Neuronal stem cell (in vitro differentiated cells): ENCODE measurements at regions not wholly inside any gene's neighbourhood (a gene's known extent, or its start where the extent isn't known, plus 50 kb on each side); places are given as distances from the start of the nearest gene placed in this dataset.

Experiments used
- DNase-seq: peaks from one replicate; pipeline ENCODE4 v3.0.0-alpha.2; 2013; ENCODE audit warnings: low spot score
- H2AFZ ChIP-seq: one replicate; pipeline ENCODE4 v1.6.1; 2013; ENCODE audit warnings: mild to moderate bottlenecking, low read length, inconsistent platforms
- H2AK5ac ChIP-seq: 2 replicates; pipeline ENCODE4 v1.6.1; 2013; ENCODE audit warnings: low read depth, mild to moderate bottlenecking, inconsistent platforms, low read length, moderate library complexity, mixed read lengths
- H2BK120ac ChIP-seq: 2 replicates; pipeline ENCODE4 v1.6.1; 2013; ENCODE audit warnings: low read depth, mild to moderate bottlenecking, inconsistent platforms, low read length, moderate library complexity, mixed read lengths
- H2BK12ac ChIP-seq: one replicate; pipeline ENCODE4 v1.6.1; 2013; ENCODE audit warnings: low read length, inconsistent platforms
- H2BK15ac ChIP-seq: 2 replicates; pipeline ENCODE4 v1.6.1; 2013; ENCODE audit warnings: mild to moderate bottlenecking, low read length, inconsistent platforms, mixed read lengths
- H2BK5ac ChIP-seq: one replicate; pipeline ENCODE4 v1.6.1; 2013; ENCODE audit warnings: inconsistent platforms, mild to moderate bottlenecking, low read length, moderate library complexity
- H3K14ac ChIP-seq: one replicate; pipeline ENCODE4 v1.6.1; 2013; ENCODE audit warnings: low read length, inconsistent platforms
- H3K18ac ChIP-seq: 2 replicates; pipeline ENCODE4 v1.6.1; 2013; ENCODE audit warnings: low read length, inconsistent platforms
- H3K23ac ChIP-seq: 2 replicates; pipeline ENCODE4 v1.6.1; 2013; ENCODE audit warnings: low read depth, mild to moderate bottlenecking, mixed read lengths, low read length, inconsistent platforms; ENCODE audit not compliant: poor library complexity
- H3K27ac ChIP-seq: replicated peaks from 3 replicates; pipeline ENCODE4 v1.5.1; 2013; ENCODE audit warnings: low read length, inconsistent platforms
- H3K27me3 ChIP-seq, 3 experiments: 2 replicates each; pipeline ENCODE4 v1.6.1; 2013; ENCODE audit warnings: low read length in 3 of 3, mild to moderate bottlenecking in 2 of 3, inconsistent platforms in 1 of 3, low read depth in 1 of 3, mixed read lengths in 1 of 3, moderate library complexity in 1 of 3; ENCODE audit not compliant: control insufficient read depth in 3 of 3, insufficient read depth in 3 of 3
- H3K36me3 ChIP-seq, 2 donors: replicated peaks in 1 of 2; 2 replicates each; pipeline ENCODE4 v1.6.1; 2013; ENCODE audit warnings: low read length in 2 of 2; ENCODE audit not compliant: control insufficient read depth in 2 of 2, insufficient read depth in 2 of 2
- H3K4ac ChIP-seq: 2 replicates; pipeline ENCODE4 v1.6.1; 2013; ENCODE audit warnings: inconsistent platforms, mild to moderate bottlenecking, low read length, moderate library complexity
- H3K4me1 ChIP-seq, 2 donors: 1 replicate in 1 of 2; 2 replicates in 1 of 2; pipeline ENCODE4 v1.6.1; 2013; ENCODE audit warnings: low read length in 2 of 2, low read depth in 1 of 2; ENCODE audit not compliant: control insufficient read depth in 2 of 2, insufficient read depth in 1 of 2
- H3K4me2 ChIP-seq: one replicate; pipeline ENCODE4 v1.6.1; 2013; ENCODE audit warnings: mild to moderate bottlenecking, low read length, inconsistent platforms; ENCODE audit not compliant: insufficient read depth, poor library complexity, severe bottlenecking
- H3K4me3 ChIP-seq, 2 donors: 2 replicates each; pipeline ENCODE4 v1.5.1; 2013; ENCODE audit warnings: low read length in 2 of 2, mild to moderate bottlenecking in 2 of 2, inconsistent platforms in 1 of 2, moderate library complexity in 1 of 2
- H3K79me1 ChIP-seq: one replicate; pipeline ENCODE4 v1.6.1; 2013; ENCODE audit warnings: low read depth, mild to moderate bottlenecking, inconsistent platforms, low read length, moderate library complexity
- H3K9ac ChIP-seq: one replicate; pipeline ENCODE4 v1.6.1; 2013; ENCODE audit warnings: mild to moderate bottlenecking, low read depth, low read length, inconsistent platforms; ENCODE audit not compliant: poor library complexity
- H3K9me3 ChIP-seq, 2 donors: replicated peaks in 1 of 2; 2 replicates each; pipeline versions ENCODE3 to v1.6.1; 2013; ENCODE audit warnings: low read length in 2 of 2, mild to moderate bottlenecking in 2 of 2, inconsistent platforms in 1 of 2, low read depth in 1 of 2, mixed read lengths in 1 of 2, moderate library complexity in 1 of 2; ENCODE audit not compliant: control insufficient read depth in 2 of 2, insufficient read depth in 1 of 2
- H4K8ac ChIP-seq: one replicate; pipeline ENCODE4 v1.6.1; 2013; ENCODE audit warnings: low read depth, mild to moderate bottlenecking, inconsistent platforms, low read length, moderate library complexity
- H4K91ac ChIP-seq: one replicate; pipeline ENCODE4 v1.6.1; 2013; ENCODE audit warnings: low read length, low read depth, mild to moderate bottlenecking, inconsistent platforms; ENCODE audit not compliant: poor library complexity
- WGBS, 2 donors: extraction: QIAGEN DNeasy Blood & Tissue Kit; methylation state at CpG; one replicate each; pipeline ENCODE4 v1.1.7; 2013; ENCODE audit warnings: missing lambda C conversion rate in 2 of 2, mixed read lengths in 1 of 2; ENCODE audit not compliant: insufficient read length in 2 of 2, insufficient replicate concordance in 1 of 2; ENCODE audit errors: extremely low coverage in 2 of 2; 5-methylcytosine and 5-hydroxymethylcytosine counted together

DNA sequence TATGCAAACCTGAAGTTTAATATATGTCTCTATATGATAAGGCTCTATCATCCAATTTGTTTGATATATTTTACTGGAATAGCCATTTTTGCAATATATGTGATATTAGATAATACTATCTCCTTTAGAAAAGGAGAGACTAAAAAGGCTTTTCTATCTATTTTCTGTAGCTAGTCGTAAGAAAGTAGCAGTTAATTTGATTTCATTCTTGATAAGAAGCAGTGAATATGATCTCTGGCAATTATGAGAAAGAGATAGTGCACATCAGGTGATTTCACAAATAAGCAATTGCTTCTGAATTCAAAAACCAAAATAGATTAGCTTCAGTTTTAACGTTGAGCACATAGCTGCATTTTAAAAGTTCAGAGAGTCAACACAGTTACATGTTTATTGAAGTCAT, 1318.4 kb downstream of the CDH8 start:
- H3K23ac ChIP-seq = no peak overlapping the region
- no peaks in the 10 kb centered on the region for H3K9me3 ChIP-seq
- H4K91ac ChIP-seq = no peak overlapping the region
- H2BK120ac ChIP-seq = no peak overlapping the region
- H3K36me3 ChIP-seq = no peaks in the 10 kb centered on the region
- DNase-seq = no peak
- no CpG with 5 or more reads among the region's 2 CpGs for WGBS, 2 donors
- H3K4me2 ChIP-seq = no peak overlapping the region
- H2BK12ac ChIP-seq = no peak overlapping the region
- no peak overlapping the region for H3K14ac ChIP-seq
- no peak overlapping the region for H3K4ac ChIP-seq
- H3K27ac ChIP-seq = no peak overlapping the region
- no peak overlapping the region for H3K18ac ChIP-seq
- no peak overlapping the region for H3K9ac ChIP-seq
- H4K8ac ChIP-seq = no peak overlapping the region
- no peaks in the 10 kb centered on the region for H3K27me3 ChIP-seq
- no peak overlapping the region for H2BK15ac ChIP-seq
- no peaks in the 10 kb centered on the region for H3K79me1 ChIP-seq
- no peak overlapping the region for H2AFZ ChIP-seq
- H2BK5ac ChIP-seq = no peak overlapping the region
- H2AK5ac ChIP-seq = no peak overlapping the region
- no peak overlapping the region for H3K4me3 ChIP-seq
- H3K4me1 ChIP-seq = no peaks in the 10 kb centered on the region

DNA sequence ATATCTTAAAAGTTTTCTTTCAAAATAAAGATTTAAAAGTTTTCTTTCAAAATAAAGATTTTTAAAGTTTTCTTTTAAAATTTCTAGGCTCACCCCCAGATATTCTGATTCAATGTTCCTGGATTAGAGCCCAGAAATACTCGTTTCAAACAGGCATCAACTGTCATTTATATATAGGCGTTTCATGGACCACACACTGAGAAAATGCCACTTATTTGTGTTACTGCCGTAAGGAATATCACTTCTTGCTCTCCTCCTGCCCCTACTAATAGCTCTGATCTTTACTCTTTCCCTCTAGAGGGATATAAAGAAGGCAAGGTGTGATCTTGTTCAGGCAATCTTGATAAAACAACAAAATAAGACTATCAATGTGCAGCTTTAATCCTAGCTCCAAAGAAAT, 1324.1 kb downstream of the CDH8 start:
- no peak overlapping the region for H3K27ac ChIP-seq
- no peak for DNase-seq
- H2AFZ ChIP-seq = no peak overlapping the region

DNA sequence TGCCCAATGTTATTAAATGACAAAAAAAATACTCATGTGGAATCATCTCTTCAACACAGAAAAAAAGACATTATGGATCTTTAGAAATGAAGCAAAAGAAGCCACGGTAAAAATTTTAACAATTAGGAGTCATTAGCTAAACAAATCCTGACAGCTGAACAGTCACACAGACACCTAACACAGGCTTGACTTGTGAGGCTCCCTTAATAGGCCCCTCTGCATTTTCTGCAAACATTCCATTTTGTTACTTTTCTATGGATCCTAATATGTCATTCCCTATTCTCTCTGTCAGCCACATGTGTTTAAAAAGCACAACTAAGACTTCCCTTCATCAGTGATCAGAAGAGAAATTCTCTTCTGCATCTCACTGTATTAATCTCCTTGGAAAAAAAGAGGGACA, 1331.5 kb downstream of the CDH8 start:
- no peak overlapping the region for H2BK12ac ChIP-seq
- no peak overlapping the region for H2BK5ac ChIP-seq
- H3K14ac ChIP-seq = no peak overlapping the region
- H3K18ac ChIP-seq = no peak overlapping the region
- H2AK5ac ChIP-seq = no peak overlapping the region
- no peak overlapping the region for H3K4me2 ChIP-seq
- H3K27ac ChIP-seq = no peak overlapping the region
- H4K8ac ChIP-seq = no peak overlapping the region
- H3K9ac ChIP-seq = no peak overlapping the region
- no peak overlapping the region for H2AFZ ChIP-seq
- no peaks in the 10 kb centered on the region for H3K79me1 ChIP-seq
- no peak overlapping the region for H3K23ac ChIP-seq
- no peak overlapping the region for H3K4me3 ChIP-seq
- no peaks in the 10 kb centered on the region for H3K9me3 ChIP-seq
- H3K4me1 ChIP-seq = no peaks in the 10 kb centered on the region
- no CpG with 5 or more reads among the region's 1 CpG for whole genome bisulfite sequencing, 2 donors
- no peak overlapping the region for H2BK15ac ChIP-seq
- H3K27me3 ChIP-seq = no peaks in the 10 kb centered on the region
- no peak overlapping the region for H2BK120ac ChIP-seq
- H3K36me3 ChIP-seq = no peaks in the 10 kb centered on the region
- H4K91ac ChIP-seq = no peak overlapping the region
- H3K4ac ChIP-seq = no peak overlapping the region
- DNase-seq = no peak

More for the DNA sequence above, 1324.1 kb downstream of the CDH8 start:
- Histone ChIP-seq H2BK5ac (no peak overlapping the region), H3K79me1 (no peaks in the 10 kb centered on the region), H2BK120ac (no peak overlapping the region), H3K4me1 (no peaks in the 10 kb centered on the region), H3K23ac (no peak overlapping the region), H3K4me2 (no peak overlapping the region), H3K9me3 (no peaks in the 10 kb centered on the region), H3K9ac (no peak overlapping the region), H2BK15ac (no peak overlapping the region), H3K14ac (no peak overlapping the region), H3K4ac (no peak overlapping the region), H2BK12ac (no peak overlapping the region), H3K36me3 (no peaks in the 10 kb centered on the region), H2AK5ac (no peak overlapping the region), H4K91ac (no peak overlapping the region), H3K18ac (no peak overlapping the region), H3K27me3 (no peaks in the 10 kb centered on the region), H4K8ac (no peak overlapping the region), H3K4me3 (no peak overlapping the region)
- no CpG with 5 or more reads among the region's 3 CpGs for WGBS, 2 donors

DNA sequence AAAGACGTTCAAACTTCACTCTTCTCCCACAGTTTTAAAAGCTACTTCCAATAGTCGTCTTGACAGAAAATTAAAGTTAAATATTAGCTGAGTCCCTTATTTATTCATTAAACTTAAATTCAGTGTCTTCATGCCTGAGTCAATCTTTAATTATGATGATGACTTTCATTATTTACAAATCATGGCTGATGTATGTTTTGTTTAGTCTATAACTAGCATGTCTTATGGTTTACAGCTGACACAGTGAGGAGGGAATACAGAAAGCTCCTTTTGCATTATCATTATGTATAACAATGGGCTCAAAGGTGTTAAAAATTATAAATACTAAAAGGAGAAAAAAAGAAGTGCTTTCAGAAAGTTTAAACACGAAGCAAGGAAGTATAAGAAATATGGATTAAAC, 1333.1 kb downstream of the CDH8 start:
- H3K4me2 ChIP-seq = no peak overlapping the region
- DNase-seq = no peak
- WGBS, 2 donors = no CpG with 5 or more reads among the region's 3 CpGs
- H3K4me3 ChIP-seq = no peak overlapping the region
- H3K79me1 ChIP-seq = no peaks in the 10 kb centered on the region
- no peaks in the 10 kb centered on the region for H3K4me1 ChIP-seq
- H3K27ac ChIP-seq = no peak overlapping the region
- H2BK15ac ChIP-seq = no peak overlapping the region
- no peak overlapping the region for H4K8ac ChIP-seq
- no peaks in the 10 kb centered on the region for H3K36me3 ChIP-seq
- no peak overlapping the region for H2BK5ac ChIP-seq
- H3K9ac ChIP-seq = no peak overlapping the region
- no peak overlapping the region for H3K4ac ChIP-seq
- no peak overlapping the region for H2BK120ac ChIP-seq
- H3K27me3 ChIP-seq = no peaks in the 10 kb centered on the region
- H2AK5ac ChIP-seq = no peak overlapping the region
- H2AFZ ChIP-seq = no peak overlapping the region
- H3K9me3 ChIP-seq = no peaks in the 10 kb centered on the region
- no peak overlapping the region for H4K91ac ChIP-seq
- H3K23ac ChIP-seq = no peak overlapping the region
- no peak overlapping the region for H3K18ac ChIP-seq
- H3K14ac ChIP-seq = no peak overlapping the region
- H2BK12ac ChIP-seq = no peak overlapping the region
